Upper lobe of right lung (tissue), 1 donor: ENCODE measurements at regions not wholly inside any gene's neighbourhood (a gene's known extent, or its start where the extent isn't known, plus 50 kb on each side); places are given as distances from the start of the nearest gene placed in this dataset.

Source experiments
- ATAC-seq: fragments of 200-7000 bp; cut with Tn5 transposase; one replicate; pipeline ENCODE4 v1.9.1; 2020; ENCODE audit warnings: mild to moderate bottlenecking, moderate library complexity
- DNase-seq: peaks from one replicate; pipeline ENCODE4 v3.0.0-alpha.2; 2020
- H3K27ac ChIP-seq: fragments of 200-600 bp; one replicate; pipeline ENCODE4 v1.8.0; 2022
- H3K27me3 ChIP-seq: fragments of 200-600 bp; one replicate; pipeline ENCODE4 v1.8.0; 2022; ENCODE audit warnings: mild to moderate bottlenecking
- H3K36me3 ChIP-seq: fragments of 200-600 bp; one replicate; pipeline ENCODE4 v1.8.0; 2022
- H3K4me1 ChIP-seq: fragments of 200-600 bp; one replicate; pipeline ENCODE4 v1.8.0; 2022
- H3K4me3 ChIP-seq: fragments of 200-600 bp; one replicate; pipeline ENCODE4 v1.8.0; 2022; ENCODE audit warnings: mild to moderate bottlenecking
- H3K9me3 ChIP-seq: fragments of 200-600 bp; one replicate; pipeline ENCODE4 v1.8.0; 2022
- CTCF ChIP-seq: fragments of 200-600 bp; IDR thresholded peaks from one replicate; pipeline ENCODE4 v1.8.0; 2022; ENCODE audit warnings: antibody characterized with exemption
- intact Hi-C: fragments of 100-400 bp; cut with DNase I; formaldehyde crosslinking; loops from one replicate; pipeline ENCODE4 v1.11.0; 2022
- donor health status: DM: no; HTN: yes; CAD: no; lungs with severe emphysema.

GRCh38 chr6:126419901-126420300, 80.0 kb downstream of the CENPW start:
- ATAC-seq: no peak
- Histone ChIP-seq H3K9me3 (no peaks in the 10 kb centered on the region), H3K27ac (no peak overlapping the region), H3K4me1 (no peaks in the 10 kb centered on the region), H3K4me3 (no peak overlapping the region), H3K27me3 (no peaks in the 10 kb centered on the region), H3K36me3 (no peaks in the 10 kb centered on the region)
- no peak for TF ChIP-seq CTCF
- intact Hi-C loops: no loop called here
- no peak for DNase-seq

GRCh38 chr6:126422912-126423311, 83.0 kb downstream of the CENPW start:
- no peak for TF ChIP-seq CTCF
- H3K36me3 ChIP-seq: no peaks in the 10 kb centered on the region
- ATAC-seq (no peak), DNase-seq (no peak)
- H3K27ac ChIP-seq: no peak overlapping the region
- no peaks in the 10 kb centered on the region for H3K9me3 ChIP-seq
- no peaks in the 10 kb centered on the region for H3K4me1 ChIP-seq
- intact Hi-C loops: no loop called here
- H3K27me3 ChIP-seq: no peaks in the 10 kb centered on the region
- H3K4me3 ChIP-seq: no peak overlapping the region

- Histone ChIP-seq H3K4me1 (no peaks in the 10 kb centered on the region), H3K27ac (no peak overlapping the region), H3K27me3 (no peaks in the 10 kb centered on the region), H3K36me3 (no peaks in the 10 kb centered on the region), H3K4me3 (no peak overlapping the region), H3K9me3 (no peaks in the 10 kb centered on the region)
- TF ChIP-seq CTCF: no peak
- ATAC-seq (no peak), DNase-seq (no peak)
- intact Hi-C loops: no loop called here
These were observed 87.8 kb downstream of the CENPW start for GRCh38 chr6:126427713-126428112.

- H3K27me3 ChIP-seq: no peaks in the 10 kb centered on the region
- no peak overlapping the region for H3K4me3 ChIP-seq
- intact Hi-C loops: no loop called here
- H3K9me3 ChIP-seq: no peaks in the 10 kb centered on the region
- H3K27ac ChIP-seq: no peak overlapping the region
- DNase-seq: no peak
- no peaks in the 10 kb centered on the region for H3K36me3 ChIP-seq
- H3K4me1 ChIP-seq: no peaks in the 10 kb centered on the region
- no peak for ATAC-seq
- no peak for TF ChIP-seq CTCF
These were observed 90.0 kb downstream of the CENPW start for GRCh38 chr6:126429866-126430265.

GRCh38 chr6:126432564-126432963, 92.6 kb downstream of the CENPW start:
- no peaks in the 10 kb centered on the region for H3K27me3 ChIP-seq
- intact Hi-C loops: no loop called here
- no peak for ATAC-seq
- no peak for TF ChIP-seq CTCF
- DNase-seq: no peak
- H3K9me3 ChIP-seq: no peaks in the 10 kb centered on the region
- H3K4me3 ChIP-seq: no peak overlapping the region
- no peaks in the 10 kb centered on the region for H3K4me1 ChIP-seq
- H3K27ac ChIP-seq: no peak overlapping the region
- no peaks in the 10 kb centered on the region for H3K36me3 ChIP-seq

- Histone ChIP-seq H3K36me3 (no peaks in the 10 kb centered on the region), H3K4me3 (no peak overlapping the region), H3K4me1 (no peaks in the 10 kb centered on the region), H3K27me3 (no peaks in the 10 kb centered on the region), H3K9me3 (no peaks in the 10 kb centered on the region), H3K27ac (no peak overlapping the region)
- ATAC-seq: no peak
- intact Hi-C loops: no loop called here
- no peak for TF ChIP-seq CTCF
- DNase-seq: no peak
These were observed 94.0 kb downstream of the CENPW start for GRCh38 chr6:126433927-126434326.
